ENCODE measurements at regions not wholly inside any gene's neighbourhood (a gene's known extent, or its start where the extent isn't known, plus 50 kb on each side); places are given as distances from the start of the nearest gene placed in this dataset.

- H3K4me1 ChIP-seq (ENCODE audit: control insufficient read depth in 1 of 2, insufficient read depth in 2 of 2, low read length in 2 of 2) = no peaks in the 10 kb centered on the region
- H3K27ac ChIP-seq (ENCODE audit: low read length) = no peak overlapping the region
- no peaks in the 10 kb centered on the region for H3K36me3 ChIP-seq (ENCODE audit: control insufficient read depth in 1 of 2, insufficient read depth in 2 of 2, low read length in 2 of 2)
- no peaks in the 10 kb centered on the region for H3K27me3 ChIP-seq (ENCODE audit: low read depth, low read length)
- no peak overlapping the region for H3K4me3 ChIP-seq (ENCODE audit: low read depth in 1 of 2, low read length in 2 of 2)
- H3K9me3 ChIP-seq (ENCODE audit: control insufficient read depth in 1 of 2, low read length in 2 of 2) = no peaks in the 10 kb centered on the region
Measured at GRCh38 chr3:132898141-132898540, 140.1 kb upstream of the TMEM108 start.

- Histone ChIP-seq H3K27me3 (ENCODE audit: low read depth, low read length) (no peaks in the 10 kb centered on the region), H3K4me3 (ENCODE audit: low read depth in 1 of 2, low read length in 2 of 2) (no peak overlapping the region), H3K36me3 (ENCODE audit: control insufficient read depth in 1 of 2, insufficient read depth in 2 of 2, low read length in 2 of 2) (no peaks in the 10 kb centered on the region), H3K27ac (ENCODE audit: low read length) (no peak overlapping the region), H3K9me3 (ENCODE audit: control insufficient read depth in 1 of 2, low read length in 2 of 2) (no peaks in the 10 kb centered on the region), H3K4me1 (ENCODE audit: control insufficient read depth in 1 of 2, insufficient read depth in 2 of 2, low read length in 2 of 2) (no peaks in the 10 kb centered on the region)
Measured at GRCh38 chr3:132892956-132893355, 145.2 kb upstream of the TMEM108 start.

- Histone ChIP-seq H3K27me3 (ENCODE audit: low read depth, low read length) (no peaks in the 10 kb centered on the region), H3K36me3 (ENCODE audit: control insufficient read depth in 1 of 2, insufficient read depth in 2 of 2, low read length in 2 of 2) (no peaks in the 10 kb centered on the region), H3K9me3 (ENCODE audit: control insufficient read depth in 1 of 2, low read length in 2 of 2) (no peaks in the 10 kb centered on the region), H3K27ac (ENCODE audit: low read length) (no peak overlapping the region), H3K4me3 (ENCODE audit: low read depth in 1 of 2, low read length in 2 of 2) (no peak overlapping the region), H3K4me1 (ENCODE audit: control insufficient read depth in 1 of 2, insufficient read depth in 2 of 2, low read length in 2 of 2) (no peaks in the 10 kb centered on the region)
Measured at GRCh38 chr3:132881756-132882409, 156.3 kb upstream of the TMEM108 start.

- Histone ChIP-seq H3K27ac (ENCODE audit: low read length) (no peak overlapping the region), H3K9me3 (ENCODE audit: control insufficient read depth in 1 of 2, low read length in 2 of 2) (no peaks in the 10 kb centered on the region), H3K4me1 (ENCODE audit: control insufficient read depth in 1 of 2, insufficient read depth in 2 of 2, low read length in 2 of 2) (no peaks in the 10 kb centered on the region), H3K27me3 (ENCODE audit: low read depth, low read length) (no peaks in the 10 kb centered on the region), H3K4me3 (ENCODE audit: low read depth in 1 of 2, low read length in 2 of 2) (no peak overlapping the region), H3K36me3 (ENCODE audit: control insufficient read depth in 1 of 2, insufficient read depth in 2 of 2, low read length in 2 of 2) (no peaks in the 10 kb centered on the region)
Measured at GRCh38 chr3:132880986-132881385, 157.2 kb upstream of the TMEM108 start.

- Histone ChIP-seq H3K4me3 (ENCODE audit: low read depth in 1 of 2, low read length in 2 of 2) (no peak overlapping the region), H3K36me3 (ENCODE audit: control insufficient read depth in 1 of 2, insufficient read depth in 2 of 2, low read length in 2 of 2) (no peaks in the 10 kb centered on the region), H3K27ac (ENCODE audit: low read length) (no peak overlapping the region), H3K4me1 (ENCODE audit: control insufficient read depth in 1 of 2, insufficient read depth in 2 of 2, low read length in 2 of 2) (no peaks in the 10 kb centered on the region), H3K9me3 (ENCODE audit: control insufficient read depth in 1 of 2, low read length in 2 of 2) (no peaks in the 10 kb centered on the region), H3K27me3 (ENCODE audit: low read depth, low read length) (no peaks in the 10 kb centered on the region)
Measured at GRCh38 chr3:132879656-132880055, 157.4 kb upstream of the NPHP3 start.

- Histone ChIP-seq H3K4me3 (ENCODE audit: low read depth in 1 of 2, low read length in 2 of 2) (no peak overlapping the region), H3K27me3 (ENCODE audit: low read depth, low read length) (no peaks in the 10 kb centered on the region), H3K4me1 (ENCODE audit: control insufficient read depth in 1 of 2, insufficient read depth in 2 of 2, low read length in 2 of 2) (no peaks in the 10 kb centered on the region), H3K36me3 (ENCODE audit: control insufficient read depth in 1 of 2, insufficient read depth in 2 of 2, low read length in 2 of 2) (no peaks in the 10 kb centered on the region), H3K27ac (ENCODE audit: low read length) (no peak overlapping the region), H3K9me3 (ENCODE audit: control insufficient read depth in 1 of 2, low read length in 2 of 2) (no peaks in the 10 kb centered on the region)
Measured at GRCh38 chr3:132874701-132875100, 152.5 kb upstream of the NPHP3 start.

- Histone ChIP-seq H3K36me3 (ENCODE audit: control insufficient read depth in 1 of 2, insufficient read depth in 2 of 2, low read length in 2 of 2) (no peaks in the 10 kb centered on the region), H3K4me1 (ENCODE audit: control insufficient read depth in 1 of 2, insufficient read depth in 2 of 2, low read length in 2 of 2) (no peaks in the 10 kb centered on the region), H3K27me3 (ENCODE audit: low read depth, low read length) (no peaks in the 10 kb centered on the region), H3K27ac (ENCODE audit: low read length) (no peak overlapping the region), H3K9me3 (ENCODE audit: control insufficient read depth in 1 of 2, low read length in 2 of 2) (no peaks in the 10 kb centered on the region), H3K4me3 (ENCODE audit: low read depth in 1 of 2, low read length in 2 of 2) (no peak overlapping the region)
Measured at GRCh38 chr3:132872711-132873110, 150.5 kb upstream of the NPHP3 start.

GRCh38 chr3:132871956-132872355 lies 149.7 kb upstream of the NPHP3 start:
- Histone ChIP-seq H3K36me3 (ENCODE audit: control insufficient read depth in 1 of 2, insufficient read depth in 2 of 2, low read length in 2 of 2) (no peaks in the 10 kb centered on the region), H3K27ac (ENCODE audit: low read length) (no peak overlapping the region), H3K27me3 (ENCODE audit: low read depth, low read length) (no peaks in the 10 kb centered on the region), H3K4me1 (ENCODE audit: control insufficient read depth in 1 of 2, insufficient read depth in 2 of 2, low read length in 2 of 2) (no peaks in the 10 kb centered on the region), H3K9me3 (ENCODE audit: control insufficient read depth in 1 of 2, low read length in 2 of 2) (no peaks in the 10 kb centered on the region), H3K4me3 (ENCODE audit: low read depth in 1 of 2, low read length in 2 of 2) (no peak overlapping the region)

- no peaks in the 10 kb centered on the region for H3K27me3 ChIP-seq (ENCODE audit: low read depth, low read length)
- H3K27ac ChIP-seq (ENCODE audit: low read length) = no peak overlapping the region
- no peaks in the 10 kb centered on the region for H3K36me3 ChIP-seq (ENCODE audit: control insufficient read depth in 1 of 2, insufficient read depth in 2 of 2, low read length in 2 of 2)
- H3K9me3 ChIP-seq (ENCODE audit: control insufficient read depth in 1 of 2, low read length in 2 of 2) = no peaks in the 10 kb centered on the region
- no peak overlapping the region for H3K4me3 ChIP-seq (ENCODE audit: low read depth in 1 of 2, low read length in 2 of 2)
- no peaks in the 10 kb centered on the region for H3K4me1 ChIP-seq (ENCODE audit: control insufficient read depth in 1 of 2, insufficient read depth in 2 of 2, low read length in 2 of 2)
Measured at GRCh38 chr3:132870541-132870940, 148.3 kb upstream of the NPHP3 start.

GRCh38 chr3:132867956-132868355 lies 145.7 kb upstream of the NPHP3 start:
- Histone ChIP-seq H3K4me1 (ENCODE audit: control insufficient read depth in 1 of 2, insufficient read depth in 2 of 2, low read length in 2 of 2) (no peaks in the 10 kb centered on the region), H3K36me3 (ENCODE audit: control insufficient read depth in 1 of 2, insufficient read depth in 2 of 2, low read length in 2 of 2) (no peaks in the 10 kb centered on the region), H3K4me3 (ENCODE audit: low read depth in 1 of 2, low read length in 2 of 2) (no peak overlapping the region), H3K27ac (ENCODE audit: low read length) (no peak overlapping the region), H3K27me3 (ENCODE audit: low read depth, low read length) (no peaks in the 10 kb centered on the region), H3K9me3 (ENCODE audit: control insufficient read depth in 1 of 2, low read length in 2 of 2) (no peaks in the 10 kb centered on the region)

- H3K27ac ChIP-seq (ENCODE audit: low read length) = no peak overlapping the region
- no peaks in the 10 kb centered on the region for H3K4me1 ChIP-seq (ENCODE audit: control insufficient read depth in 1 of 2, insufficient read depth in 2 of 2, low read length in 2 of 2)
Measured at GRCh38 chr3:132867526-132867925, 145.3 kb upstream of the NPHP3 start.

GRCh38 chr3:132857317-132857716 lies 135.1 kb upstream of the NPHP3 start:
- Histone ChIP-seq H3K36me3 (ENCODE audit: control insufficient read depth in 1 of 2, insufficient read depth in 2 of 2, low read length in 2 of 2) (no peaks in the 10 kb centered on the region), H3K27ac (ENCODE audit: low read length) (no peak overlapping the region), H3K9me3 (ENCODE audit: control insufficient read depth in 1 of 2, low read length in 2 of 2) (no peaks in the 10 kb centered on the region), H3K27me3 (ENCODE audit: low read depth, low read length) (no peaks in the 10 kb centered on the region), H3K4me3 (ENCODE audit: low read depth in 1 of 2, low read length in 2 of 2) (no peak overlapping the region), H3K4me1 (ENCODE audit: control insufficient read depth in 1 of 2, insufficient read depth in 2 of 2, low read length in 2 of 2) (no peaks in the 10 kb centered on the region)

More at GRCh38 chr3:132867526-132867925, 145.3 kb upstream of the NPHP3 start:
- H3K9me3 ChIP-seq (ENCODE audit: control insufficient read depth in 1 of 2, low read length in 2 of 2) = no peaks in the 10 kb centered on the region
- no peak overlapping the region for H3K4me3 ChIP-seq (ENCODE audit: low read depth in 1 of 2, low read length in 2 of 2)
- H3K36me3 ChIP-seq (ENCODE audit: control insufficient read depth in 1 of 2, insufficient read depth in 2 of 2, low read length in 2 of 2) = no peaks in the 10 kb centered on the region
- no peaks in the 10 kb centered on the region for H3K27me3 ChIP-seq (ENCODE audit: low read depth, low read length)
